Uterus (tissue), 2 donors: ENCODE measurements at regions not wholly inside any gene's neighbourhood (a gene's known extent, or its start where the extent isn't known, plus 50 kb on each side); places are given as distances from the start of the nearest gene placed in this dataset.

Experiments
- CTCF ChIP-seq, 4 experiments: fragments of 200-600 bp in 2 of 4; fragments of 450-650 bp in 2 of 4; sonication (generic) in 2 of 4; IDR thresholded peaks; one replicate each; pipeline ENCODE4 v1.5.1; 2016 to 2019; ENCODE audit warnings: antibody characterized with exemption in 4 of 4, mild to moderate bottlenecking in 2 of 4, moderate library complexity in 1 of 4
- POLR2A ChIP-seq, 2 donors: fragments of 450-650 bp; IDR thresholded peaks; one replicate each; pipeline ENCODE4 v1.6.1; 2016; ENCODE audit warnings: antibody characterized with exemption in 2 of 2, mild to moderate bottlenecking in 1 of 2, moderate library complexity in 1 of 2

- no peak for TF ChIP-seq CTCF (IDR thresholded peaks at IDR 0.05)
- no peak for TF ChIP-seq POLR2A (IDR thresholded peaks at IDR 0.05)
Observed at GRCh38 chr2:13601506-13601905, 884.8 kb downstream of the TRIB2 start.
